Duodenal mucosa (tissue), 2 donors: ENCODE measurements at regions not wholly inside any gene's neighbourhood (a gene's known extent, or its start where the extent isn't known, plus 50 kb on each side); places are given as distances from the start of the nearest gene placed in this dataset.
"Not testable (repeated sequence)": the region's sequence is repeated elsewhere in the genome, so short reads cannot be mapped to it uniquely, and the experiment has no call there.

ENCODE experiments used
- H3K27ac ChIP-seq: one replicate; pipeline ENCODE4 v1.7.0; 2013; ENCODE audit warnings: low read depth, low read length
- H3K27me3 ChIP-seq, 2 donors: one replicate each; pipeline ENCODE4 v1.7.0; 2013; ENCODE audit warnings: low read length in 2 of 2, control low read depth in 1 of 2; ENCODE audit not compliant: insufficient read depth in 2 of 2, control insufficient read depth in 1 of 2
- H3K36me3 ChIP-seq, 2 donors: one replicate each; pipeline ENCODE4 v1.7.0; 2013; ENCODE audit warnings: low read length in 2 of 2, control low read depth in 1 of 2; ENCODE audit not compliant: insufficient read depth in 2 of 2, control insufficient read depth in 1 of 2
- H3K4me1 ChIP-seq, 2 donors: one replicate each; pipeline ENCODE4 v1.7.0; 2013; ENCODE audit warnings: low read length in 2 of 2, control low read depth in 1 of 2; ENCODE audit not compliant: insufficient read depth in 2 of 2, control insufficient read depth in 1 of 2
- H3K4me3 ChIP-seq, 2 donors: one replicate each; pipeline ENCODE4 v1.7.0; 2013; ENCODE audit warnings: low read length in 2 of 2, low read depth in 1 of 2
- H3K9ac ChIP-seq, 2 donors: one replicate each; pipeline ENCODE4 v1.7.0; 2013; ENCODE audit warnings: low read length in 2 of 2, low read depth in 1 of 2
- H3K9me3 ChIP-seq, 2 donors: one replicate each; pipeline ENCODE4 v1.7.0; 2013; ENCODE audit warnings: low read length in 2 of 2, control low read depth in 1 of 2; ENCODE audit not compliant: control insufficient read depth in 1 of 2

- no peaks in the 10 kb centered on the region for H3K36me3 ChIP-seq
- H3K4me3 ChIP-seq, result no peak overlapping the region
- peaks cover 0 to 3% of the 10 kb centered on the region in 2 donors for H3K4me1 ChIP-seq
- no peak overlapping the region for H3K27ac ChIP-seq
- H3K9ac ChIP-seq, result no peak overlapping the region
- H3K27me3 ChIP-seq, result no peaks in the 10 kb centered on the region
- peaks cover 0 to 6% of the 10 kb centered on the region in 2 donors for H3K9me3 ChIP-seq
Observed at GRCh38 chr2:235421618-235422017, 72.2 kb upstream of the AGAP1 start.

- Histone ChIP-seq H3K4me3 (no peak overlapping the region), H3K4me1 (no peaks in the 10 kb centered on the region), H3K36me3 (no peaks in the 10 kb centered on the region)
Observed at GRCh38 chr2:235430366-235431083, 63.3 kb upstream of the AGAP1 start.

GRCh38 chr2:235432741-235433520, 60.9 kb upstream of the AGAP1 start:
- Histone ChIP-seq H3K36me3 (no peaks in the 10 kb centered on the region), H3K27ac (no peak overlapping the region), H3K27me3 (no peaks in the 10 kb centered on the region), H3K9ac (no peak overlapping the region), H3K4me3 (no peak overlapping the region), H3K9me3 (no peaks in the 10 kb centered on the region), H3K4me1 (no peaks in the 10 kb centered on the region)

More at GRCh38 chr2:235430366-235431083, 63.3 kb upstream of the AGAP1 start:
- Histone ChIP-seq H3K9ac (no peak overlapping the region), H3K9me3 (no peaks in the 10 kb centered on the region), H3K27ac (no peak overlapping the region), H3K27me3 (no peaks in the 10 kb centered on the region)

- no peak overlapping the region for H3K4me3 ChIP-seq
- H3K27me3 ChIP-seq, result no peaks in the 10 kb centered on the region
- H3K9me3 ChIP-seq, result no peaks in the 10 kb centered on the region
- H3K9ac ChIP-seq, result no peak overlapping the region
- H3K36me3 ChIP-seq, result no peaks in the 10 kb centered on the region
- no peaks in the 10 kb centered on the region for H3K4me1 ChIP-seq
- no peak overlapping the region for H3K27ac ChIP-seq
Observed at GRCh38 chr2:235433860-235434259, 60.0 kb upstream of the AGAP1 start.

GRCh38 chr2:235439959-235440662, 53.7 kb upstream of the AGAP1 start:
- no peaks in the 10 kb centered on the region for H3K27me3 ChIP-seq
- no peaks in the 10 kb centered on the region for H3K4me1 ChIP-seq
- no peak overlapping the region for H3K4me3 ChIP-seq
- H3K27ac ChIP-seq, result no peak overlapping the region
- H3K9ac ChIP-seq, result no peak overlapping the region
- no peaks in the 10 kb centered on the region for H3K36me3 ChIP-seq
- peaks cover 0 to 3% of the 10 kb centered on the region in 2 donors for H3K9me3 ChIP-seq

- H3K9me3 ChIP-seq, H3K9ac ChIP-seq, H3K4me1 ChIP-seq, H3K27ac ChIP-seq, H3K36me3 ChIP-seq, H3K27me3 ChIP-seq, H3K4me3 ChIP-seq: not testable (repeated sequence)
Observed at GRCh38 chr2:235443580-235443979, 50.3 kb upstream of the AGAP1 start.
